ENCODE measurements at regions not wholly inside any gene's neighbourhood (a gene's known extent, or its start where the extent isn't known, plus 50 kb on each side); places are given as distances from the start of the nearest gene placed in this dataset.

DNA sequence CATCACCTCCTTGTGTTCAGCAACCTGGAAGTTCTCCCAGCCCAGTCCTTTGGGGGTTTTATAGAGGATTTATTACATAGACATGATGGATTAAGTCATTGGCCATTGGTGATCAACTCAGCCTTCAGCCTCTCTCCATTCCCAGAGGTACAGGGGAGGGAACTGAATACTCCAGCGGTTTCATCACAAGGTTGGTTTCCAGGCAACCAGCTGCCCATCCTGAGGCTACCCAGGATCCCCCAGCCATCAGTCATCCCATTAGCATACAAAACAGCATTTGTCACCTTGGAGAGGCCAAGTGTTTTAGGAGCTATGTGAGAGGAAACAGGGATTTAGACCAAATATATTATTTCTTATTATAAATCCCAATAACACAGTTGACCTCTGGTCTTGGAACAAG is 584.8 kb upstream of the NRP1 start:
- TF ChIP-seq, protein P1, sequence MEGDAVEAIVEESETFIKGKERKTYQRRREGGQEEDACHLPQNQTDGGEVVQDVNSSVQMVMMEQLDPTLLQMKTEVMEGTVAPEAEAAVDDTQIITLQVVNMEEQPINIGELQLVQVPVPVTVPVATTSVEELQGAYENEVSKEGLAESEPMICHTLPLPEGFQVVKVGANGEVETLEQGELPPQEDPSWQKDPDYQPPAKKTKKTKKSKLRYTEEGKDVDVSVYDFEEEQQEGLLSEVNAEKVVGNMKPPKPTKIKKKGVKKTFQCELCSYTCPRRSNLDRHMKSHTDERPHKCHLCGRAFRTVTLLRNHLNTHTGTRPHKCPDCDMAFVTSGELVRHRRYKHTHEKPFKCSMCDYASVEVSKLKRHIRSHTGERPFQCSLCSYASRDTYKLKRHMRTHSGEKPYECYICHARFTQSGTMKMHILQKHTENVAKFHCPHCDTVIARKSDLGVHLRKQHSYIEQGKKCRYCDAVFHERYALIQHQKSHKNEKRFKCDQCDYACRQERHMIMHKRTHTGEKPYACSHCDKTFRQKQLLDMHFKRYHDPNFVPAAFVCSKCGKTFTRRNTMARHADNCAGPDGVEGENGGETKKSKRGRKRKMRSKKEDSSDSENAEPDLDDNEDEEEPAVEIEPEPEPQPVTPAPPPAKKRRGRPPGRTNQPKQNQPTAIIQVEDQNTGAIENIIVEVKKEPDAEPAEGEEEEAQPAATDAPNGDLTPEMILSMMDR (IDR thresholded peaks at IDR 0.05), result no peak
- TF ChIP-seq POLR2A (IDR thresholded peaks at IDR 0.05), result no peak
